HepG2 (cell line): ENCODE measurements at regions not wholly inside any gene's neighbourhood (a gene's known extent, or its start where the extent isn't known, plus 50 kb on each side); places are given as distances from the start of the nearest gene placed in this dataset.

Source experiments
- ESRRA ChIP-seq: sonication (generic); formaldehyde crosslinking; IDR thresholded peaks from 2 replicates; pipeline ENCODE4 v1.5.1; 2020; ENCODE audit warnings: mild to moderate bottlenecking, low read depth, missing genetic modification reagents
- FOXA3 ChIP-seq: IDR thresholded peaks from 2 replicates; pipeline ENCODE4 v1.6.1; 2016; ENCODE audit warnings: missing genetic modification reagents, missing compliant biosample characterization
- HNF4G ChIP-seq, 2 experiments: sonication (generic) in 1 of 2; formaldehyde crosslinking in 1 of 2; IDR thresholded peaks; 2 replicates each; pipeline versions ENCODE4 v1.4.0 to v1.6.1; 2011 to 2020; ENCODE audit warnings: borderline replicate concordance in 2 of 2, low read depth in 2 of 2, mild to moderate bottlenecking in 2 of 2, low read length in 1 of 2, missing genetic modification reagents in 1 of 2, moderate library complexity in 1 of 2
- KAT2B ChIP-seq: fragments of 150-350 bp; IDR thresholded peaks from 2 replicates; pipeline ENCODE4 v1.6.1; 2014; ENCODE audit warnings: low read depth, low read length, borderline replicate concordance
- NFAT5 ChIP-seq: sonication (generic); formaldehyde crosslinking; IDR thresholded peaks from 2 replicates; pipeline ENCODE4 v1.4.0; 2020; ENCODE audit warnings: missing genetic modification reagents
- SRY ChIP-seq: sonication (generic); formaldehyde crosslinking; IDR thresholded peaks from 2 replicates; pipeline ENCODE4 v1.8.0; 2022; ENCODE audit warnings: mild to moderate bottlenecking, missing genetic modification reagents
- TBP ChIP-seq: sonication (generic); formaldehyde crosslinking; IDR thresholded peaks from 2 replicates; pipeline ENCODE4 v1.5.0; 2020; ENCODE audit warnings: missing genetic modification reagents
- TCF7 ChIP-seq: sonication (generic); IDR thresholded peaks from 2 replicates; pipeline ENCODE4 v1.6.1; 2016; ENCODE audit warnings: antibody characterized with exemption, low read depth
- XBP1 ChIP-seq: sonication (generic); formaldehyde crosslinking; IDR thresholded peaks from 2 replicates; pipeline ENCODE4 v1.5.0; 2020; ENCODE audit warnings: missing genetic modification reagents
- ZFP90 ChIP-seq: sonication (generic); formaldehyde crosslinking; IDR thresholded peaks from 2 replicates; pipeline ENCODE4 v1.8.0; 2022; ENCODE audit warnings: missing genetic modification reagents, mild to moderate bottlenecking, inconsistent platforms, borderline replicate concordance
- ZNF274 ChIP-seq: sonication (generic); formaldehyde crosslinking; IDR thresholded peaks from 2 replicates; pipeline ENCODE4 v1.5.1; 2020; ENCODE audit warnings: mild to moderate bottlenecking, missing genetic modification reagents
- ZNF280B ChIP-seq: sonication (generic); formaldehyde crosslinking; IDR thresholded peaks from 2 replicates; pipeline ENCODE4 v1.5.0; 2020; ENCODE audit warnings: missing genetic modification reagents, mild to moderate bottlenecking, borderline replicate concordance
- ZNF510 ChIP-seq: sonication (generic); formaldehyde crosslinking; IDR thresholded peaks from 2 replicates; pipeline ENCODE4 v1.4.0; 2020; ENCODE audit warnings: low read depth, mild to moderate bottlenecking, missing genetic modification reagents
- ZNF605 ChIP-seq: sonication (generic); formaldehyde crosslinking; IDR thresholded peaks from 2 replicates; pipeline ENCODE4 v1.8.0; 2022; ENCODE audit warnings: mild to moderate bottlenecking, missing genetic modification reagents
- ZNF784 ChIP-seq: sonication (generic); formaldehyde crosslinking; IDR thresholded peaks from 2 replicates; pipeline ENCODE4 v1.5.1; 2020; ENCODE audit warnings: missing genetic modification reagents, mild to moderate bottlenecking, borderline replicate concordance
- ZSCAN9 ChIP-seq: IDR thresholded peaks from 2 replicates; pipeline ENCODE4 v1.6.1; 2016; ENCODE audit warnings: borderline replicate concordance
- TF ChIP-seq, protein P1 (sequence below): sonication (generic); formaldehyde crosslinking; IDR thresholded peaks from 2 replicates; pipeline ENCODE4 v1.4.0; 2020; ENCODE audit warnings: missing genetic modification reagents, mild to moderate bottlenecking, borderline replicate concordance

DNA sequence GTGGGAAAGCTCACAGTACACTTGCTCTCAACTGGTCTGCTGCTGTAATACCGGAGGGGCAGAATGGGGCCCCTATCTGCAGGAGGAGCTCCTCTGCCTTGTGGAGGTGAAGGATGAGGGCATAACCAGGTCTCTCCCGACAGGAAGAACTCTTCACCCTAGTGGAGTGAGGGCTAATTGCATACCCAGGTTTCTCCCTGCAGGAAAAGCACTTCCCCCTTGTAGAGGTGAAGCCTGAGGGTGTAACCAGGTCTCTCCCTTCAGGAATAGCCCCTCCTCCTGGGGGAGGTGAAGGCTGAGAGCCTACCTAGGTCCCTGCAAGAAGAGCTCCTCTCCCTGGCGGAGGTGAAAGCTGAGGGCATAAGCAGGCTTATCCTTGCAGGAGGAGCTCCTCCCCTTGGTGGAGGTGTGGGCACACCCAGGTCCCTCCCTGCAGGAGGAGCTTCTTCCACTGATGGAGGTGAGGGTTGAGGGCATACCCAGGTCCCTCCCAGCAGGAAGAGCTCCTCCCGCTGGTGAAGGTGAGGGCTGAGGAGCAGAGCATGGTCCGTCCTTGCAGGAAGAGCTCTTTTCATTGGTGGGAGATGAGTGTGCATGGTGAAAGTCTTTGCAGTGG is 954.1 kb downstream of the NLGN4Y start (continued):
- TF ChIP-seq, protein P1, sequence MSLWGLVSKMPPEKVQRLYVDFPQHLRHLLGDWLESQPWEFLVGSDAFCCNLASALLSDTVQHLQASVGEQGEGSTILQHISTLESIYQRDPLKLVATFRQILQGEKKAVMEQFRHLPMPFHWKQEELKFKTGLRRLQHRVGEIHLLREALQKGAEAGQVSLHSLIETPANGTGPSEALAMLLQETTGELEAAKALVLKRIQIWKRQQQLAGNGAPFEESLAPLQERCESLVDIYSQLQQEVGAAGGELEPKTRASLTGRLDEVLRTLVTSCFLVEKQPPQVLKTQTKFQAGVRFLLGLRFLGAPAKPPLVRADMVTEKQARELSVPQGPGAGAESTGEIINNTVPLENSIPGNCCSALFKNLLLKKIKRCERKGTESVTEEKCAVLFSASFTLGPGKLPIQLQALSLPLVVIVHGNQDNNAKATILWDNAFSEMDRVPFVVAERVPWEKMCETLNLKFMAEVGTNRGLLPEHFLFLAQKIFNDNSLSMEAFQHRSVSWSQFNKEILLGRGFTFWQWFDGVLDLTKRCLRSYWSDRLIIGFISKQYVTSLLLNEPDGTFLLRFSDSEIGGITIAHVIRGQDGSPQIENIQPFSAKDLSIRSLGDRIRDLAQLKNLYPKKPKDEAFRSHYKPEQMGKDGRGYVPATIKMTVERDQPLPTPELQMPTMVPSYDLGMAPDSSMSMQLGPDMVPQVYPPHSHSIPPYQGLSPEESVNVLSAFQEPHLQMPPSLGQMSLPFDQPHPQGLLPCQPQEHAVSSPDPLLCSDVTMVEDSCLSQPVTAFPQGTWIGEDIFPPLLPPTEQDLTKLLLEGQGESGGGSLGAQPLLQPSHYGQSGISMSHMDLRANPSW: no peak
- no peak for TF ChIP-seq ZSCAN9 (CRISPR knock-in tag)
- TF ChIP-seq TCF7: no peak
- no peak for TF ChIP-seq HNF4G (IDR thresholded peaks at IDR 0.05; ENCODE audit: borderline replicate concordance, low read depth, low read length)
- no peak for TF ChIP-seq HNF4G (CRISPR knock-in tag; IDR thresholded peaks at IDR 0.05; ENCODE audit: borderline replicate concordance, low read depth)
- no peak for TF ChIP-seq TBP (CRISPR knock-in tag)
- TF ChIP-seq ZNF510 (CRISPR knock-in tag): no peak
- no peak for TF ChIP-seq SRY (CRISPR knock-in tag)
- TF ChIP-seq ZNF605: no peak
- TF ChIP-seq ZFP90 (CRISPR knock-in tag): no peak
- TF ChIP-seq ZNF784: no peak
- TF ChIP-seq XBP1 (CRISPR knock-in tag): no peak
- no peak for TF ChIP-seq ZNF280B (CRISPR knock-in tag)
- TF ChIP-seq NFAT5 (CRISPR knock-in tag): no peak
- no peak for TF ChIP-seq ESRRA (CRISPR knock-in tag)
- no peak for TF ChIP-seq KAT2B
- TF ChIP-seq ZNF274: no peak
- TF ChIP-seq FOXA3 (CRISPR knock-in tag): no peak
- TF ChIP-seq, all 625 proteins: peak for 0
